IPS-20b (cell line): ENCODE measurements at regions not wholly inside any gene's neighbourhood (a gene's known extent, or its start where the extent isn't known, plus 50 kb on each side); places are given as distances from the start of the nearest gene placed in this dataset.
"Not testable (repeated sequence)": the region's sequence is repeated elsewhere in the genome, so short reads cannot be mapped to it uniquely, and the experiment has no call there.

Experiments used
- H3K27ac ChIP-seq: one replicate; pipeline ENCODE4 v1.5.1; 2013; ENCODE audit warnings: low read length
- H3K27me3 ChIP-seq: 2 replicates; pipeline ENCODE4 v1.6.1; 2013; ENCODE audit warnings: mild to moderate bottlenecking, low read length, inconsistent platforms; ENCODE audit not compliant: insufficient read depth
- H3K36me3 ChIP-seq: 2 replicates; pipeline ENCODE4 v1.6.1; 2013; ENCODE audit warnings: low read depth, mild to moderate bottlenecking, inconsistent platforms, low read length, moderate library complexity; ENCODE audit not compliant: insufficient read depth
- H3K4me1 ChIP-seq: 2 replicates; pipeline ENCODE4 v1.6.1; 2013; ENCODE audit warnings: mild to moderate bottlenecking, control low read depth, inconsistent platforms, low read length, moderate library complexity; ENCODE audit not compliant: insufficient read depth
- H3K4me3 ChIP-seq: 2 replicates; pipeline ENCODE4 v1.5.1; 2013; ENCODE audit warnings: mild to moderate bottlenecking, low read length, inconsistent platforms
- H3K9ac ChIP-seq: 2 replicates; pipeline ENCODE4 v1.6.1; 2013; ENCODE audit warnings: low read depth, mild to moderate bottlenecking, inconsistent platforms, low read length, moderate library complexity
- H3K9me3 ChIP-seq: 2 replicates; pipeline ENCODE4 v1.6.1; 2013; ENCODE audit warnings: mild to moderate bottlenecking, low read depth, low read length, inconsistent platforms; ENCODE audit not compliant: insufficient read depth

DNA sequence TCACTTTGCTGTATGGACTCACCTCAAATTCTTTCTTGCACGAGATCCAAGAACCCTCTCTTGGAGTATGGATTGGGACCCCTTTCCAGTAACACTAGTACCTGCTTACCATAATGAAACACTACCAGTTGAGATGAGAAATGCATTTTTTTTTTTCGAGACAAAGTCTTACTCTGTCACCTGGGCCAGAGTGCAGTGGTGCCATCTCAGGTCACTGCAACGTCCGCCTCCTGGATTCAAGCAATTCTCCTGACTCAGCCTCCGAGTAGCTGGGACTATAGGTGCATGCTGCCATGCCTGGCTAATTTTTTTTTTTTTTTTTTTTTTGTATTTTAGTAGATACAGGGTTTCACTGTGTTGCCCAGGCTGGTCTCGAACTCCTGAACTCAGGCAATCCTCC, 167.0 kb downstream of the THBS2 start:
- peaks cover 29% of the 10 kb centered on the region for H3K9me3 ChIP-seq
- not testable (repeated sequence) for H3K27me3 ChIP-seq, H3K36me3 ChIP-seq, H3K4me3 ChIP-seq, H3K27ac ChIP-seq, H3K4me1 ChIP-seq, H3K9ac ChIP-seq

- no peak overlapping the region for H3K9ac ChIP-seq
- peaks cover 23% of the 10 kb centered on the region for H3K9me3 ChIP-seq
- H3K4me3 ChIP-seq = no peak overlapping the region
- no peaks in the 10 kb centered on the region for H3K36me3 ChIP-seq
- H3K4me1 ChIP-seq = peaks cover 3% of the 10 kb centered on the region; the same call in 1 of the 2 replicates
- H3K27me3 ChIP-seq = no peaks in the 10 kb centered on the region
- H3K27ac ChIP-seq = no peak overlapping the region
Observed at GRCh38 chr6:169086020-169086419, 167.6 kb downstream of the THBS2 start.

DNA sequence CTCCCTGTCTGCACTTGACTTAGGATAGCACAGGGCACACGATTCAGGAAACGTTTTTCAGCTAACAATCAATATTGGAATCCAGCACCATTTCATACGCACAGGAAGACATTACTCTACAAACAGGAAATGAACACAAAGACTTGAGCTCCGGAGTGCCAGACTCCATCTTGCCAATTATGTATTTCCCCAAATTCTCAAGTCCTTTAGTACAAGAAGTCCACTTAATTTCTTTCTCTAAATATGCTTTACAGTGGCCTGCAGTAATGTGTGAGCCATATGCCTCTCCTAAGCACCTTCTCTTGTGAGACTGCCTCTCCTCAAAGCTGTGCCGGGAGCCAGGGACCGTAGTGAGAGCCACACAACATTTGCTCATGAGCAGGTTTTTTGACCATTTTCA, 168.2 kb downstream of the THBS2 start:
- Histone ChIP-seq H3K36me3 (no peaks in the 10 kb centered on the region), H3K27me3 (no peaks in the 10 kb centered on the region), H3K9me3 (peaks cover 17% of the 10 kb centered on the region), H3K4me1 (peaks cover 3% of the 10 kb centered on the region; the same call in 1 of the 2 replicates), H3K27ac (no peak overlapping the region), H3K9ac (no peak overlapping the region), H3K4me3 (no peak overlapping the region)

DNA sequence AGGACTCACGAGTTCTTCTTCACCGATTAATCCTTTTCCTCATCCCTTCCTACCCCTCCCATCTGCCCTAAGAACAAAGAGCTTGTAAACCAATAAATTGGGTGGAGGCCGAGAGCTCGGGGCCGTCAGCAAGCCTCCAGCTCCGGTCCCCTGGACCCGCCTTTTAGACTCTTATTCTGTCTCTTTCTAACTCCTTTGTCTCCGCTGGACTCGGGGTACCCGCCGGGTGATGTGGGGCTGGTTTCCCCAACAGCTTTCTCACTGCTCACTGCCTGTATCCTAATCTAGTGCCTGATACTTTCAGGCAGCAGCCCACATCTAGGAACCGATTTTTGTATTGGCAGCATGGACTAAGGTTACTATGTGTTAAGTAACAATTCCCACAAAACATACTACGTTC, 169.1 kb downstream of the THBS2 start:
- H3K27ac ChIP-seq, H3K4me1 ChIP-seq, H3K36me3 ChIP-seq: not testable (repeated sequence)

GRCh38 chr6:169084067-169084466, 169.6 kb downstream of the THBS2 start:
- Histone ChIP-seq H3K9ac (no peak overlapping the region), H3K9me3 (peaks cover 5% of the 10 kb centered on the region), H3K4me3 (no peak overlapping the region), H3K27me3 (no peaks in the 10 kb centered on the region), H3K36me3 (no peaks in the 10 kb centered on the region), H3K4me1 (peaks cover 3% of the 10 kb centered on the region; the same call in 1 of the 2 replicates), H3K27ac (no peak overlapping the region)

More for the DNA sequence above, 169.1 kb downstream of the THBS2 start:
- H3K9ac ChIP-seq, H3K27me3 ChIP-seq, H3K4me3 ChIP-seq, H3K9me3 ChIP-seq: not testable (repeated sequence)

DNA sequence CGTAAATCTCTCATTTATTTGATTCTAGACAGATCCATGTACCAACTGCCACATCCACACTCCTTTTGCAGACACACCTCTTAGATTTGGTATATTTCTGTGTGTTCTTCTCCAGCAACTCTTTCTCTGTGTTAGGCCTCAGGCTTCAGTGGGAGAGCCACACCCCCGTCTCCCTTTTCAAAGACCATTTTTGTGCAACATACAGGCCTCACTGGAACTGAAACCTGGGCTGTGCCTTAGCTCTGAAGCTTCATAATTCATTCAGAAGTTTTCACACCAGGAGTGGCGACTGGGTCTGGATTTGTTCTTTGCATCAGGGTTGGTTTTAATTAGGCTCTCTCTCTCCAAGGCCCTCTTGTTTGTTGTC, 170.2 kb downstream of the THBS2 start:
- Histone ChIP-seq H3K27me3 (no peaks in the 10 kb centered on the region), H3K4me3 (no peak overlapping the region), H3K9me3 (no peaks in the 10 kb centered on the region; the same call in 1 of the 2 replicates), H3K4me1 (peaks cover 3% of the 10 kb centered on the region; the same call in 1 of the 2 replicates), H3K9ac (no peak overlapping the region), H3K36me3 (no peaks in the 10 kb centered on the region), H3K27ac (no peak overlapping the region)

DNA sequence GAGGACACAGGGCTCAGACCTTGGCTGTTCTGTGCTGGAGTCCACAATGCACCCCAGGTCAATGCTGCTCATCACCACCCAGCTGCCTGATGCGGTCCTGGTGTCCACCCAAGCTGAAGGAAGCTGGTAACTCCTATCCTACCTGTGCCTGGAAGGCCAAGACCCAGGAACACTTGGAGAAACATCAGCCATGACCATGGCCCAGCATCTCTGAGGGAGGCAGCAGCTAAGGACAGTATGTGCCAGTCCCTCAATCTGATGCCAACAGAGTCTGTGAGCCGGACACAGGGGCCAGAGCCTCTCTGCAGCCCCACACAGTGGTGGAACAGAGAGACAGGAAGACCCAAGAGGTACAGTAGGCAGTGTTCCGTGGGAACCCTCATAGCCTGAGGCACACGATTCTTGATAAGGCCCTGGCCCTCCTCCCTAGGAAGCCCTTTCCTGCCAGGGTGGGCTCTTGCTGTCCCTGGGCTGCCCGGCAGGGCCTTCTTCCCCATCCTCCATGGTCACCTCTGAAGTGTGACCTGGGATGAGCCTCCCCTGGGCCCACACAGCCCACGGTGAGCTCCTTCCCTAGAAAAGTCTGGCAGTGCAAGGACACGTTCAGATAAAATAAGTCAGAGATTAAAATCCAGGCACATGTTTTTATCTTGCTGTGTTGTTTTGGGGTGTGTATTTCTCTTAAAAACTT, 170.7 kb downstream of the THBS2 start:
- Histone ChIP-seq H3K27ac (no peak overlapping the region), H3K36me3 (no peaks in the 10 kb centered on the region), H3K27me3 (no peaks in the 10 kb centered on the region), H3K9me3 (no peaks in the 10 kb centered on the region; the same call in 1 of the 2 replicates), H3K4me3 (no peak overlapping the region), H3K9ac (no peak overlapping the region), H3K4me1 (peaks cover 3% of the 10 kb centered on the region; the same call in 1 of the 2 replicates)

DNA sequence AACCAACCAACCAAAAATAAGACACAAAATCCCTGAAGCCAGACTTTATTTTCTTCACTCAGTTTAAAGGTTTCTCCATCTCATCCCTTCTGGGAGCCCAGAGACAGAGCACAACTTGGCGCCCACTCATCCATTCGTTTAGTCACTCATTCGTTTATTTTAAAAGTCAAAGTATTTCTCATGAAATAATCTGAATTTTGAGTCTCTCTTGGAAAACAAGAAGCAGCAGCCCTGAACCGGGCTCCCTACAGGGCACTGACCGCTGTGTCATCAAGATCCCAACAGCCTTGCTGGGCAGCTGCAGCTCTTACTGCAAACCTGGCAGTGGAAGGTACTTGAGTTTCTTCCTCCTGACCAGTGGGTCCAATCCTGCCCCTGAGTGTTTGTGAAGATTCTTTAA, 171.6 kb downstream of the THBS2 start:
- no peak overlapping the region for H3K4me3 ChIP-seq
- no peak overlapping the region for H3K9ac ChIP-seq
- no peak overlapping the region for H3K27ac ChIP-seq
- no peaks in the 10 kb centered on the region for H3K27me3 ChIP-seq
- H3K9me3 ChIP-seq = no peaks in the 10 kb centered on the region; the same call in 1 of the 2 replicates
- H3K4me1 ChIP-seq = no peaks in the 10 kb centered on the region
- H3K36me3 ChIP-seq = no peaks in the 10 kb centered on the region

GRCh38 chr6:169081248-169081647, 172.4 kb downstream of the THBS2 start:
- H3K4me3 ChIP-seq = no peak overlapping the region
- no peaks in the 10 kb centered on the region for H3K27me3 ChIP-seq
- H3K4me1 ChIP-seq = no peaks in the 10 kb centered on the region

DNA sequence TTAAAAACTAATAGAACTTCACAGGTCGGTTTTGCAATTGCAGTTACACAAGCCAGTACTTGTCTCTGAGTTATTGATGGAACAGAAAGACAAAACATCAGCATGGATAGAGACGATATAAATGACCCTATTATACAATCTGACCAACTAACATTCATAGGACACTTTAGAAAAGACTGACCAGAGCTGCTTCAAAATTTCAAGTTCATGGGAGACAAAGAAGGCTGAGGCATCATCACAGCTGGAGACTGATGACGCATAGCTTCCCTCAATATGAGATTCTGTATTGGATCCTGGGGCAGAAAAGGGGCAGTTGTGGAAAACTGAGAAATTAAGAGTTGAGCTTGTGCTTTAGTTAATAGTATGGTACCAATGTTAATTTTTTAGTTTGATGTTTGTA, 174.0 kb downstream of the THBS2 start:
- no peaks in the 10 kb centered on the region for H3K27me3 ChIP-seq
- no peak overlapping the region for H3K9ac ChIP-seq
- no peak overlapping the region for H3K4me3 ChIP-seq
- no peak overlapping the region for H3K27ac ChIP-seq
- no peaks in the 10 kb centered on the region; the same call in 1 of the 2 replicates for H3K9me3 ChIP-seq
- no peaks in the 10 kb centered on the region for H3K36me3 ChIP-seq
- H3K4me1 ChIP-seq = no peaks in the 10 kb centered on the region

More at GRCh38 chr6:169081248-169081647, 172.4 kb downstream of the THBS2 start:
- no peak overlapping the region for H3K27ac ChIP-seq
- H3K9me3 ChIP-seq = no peaks in the 10 kb centered on the region; the same call in 1 of the 2 replicates
- no peaks in the 10 kb centered on the region for H3K36me3 ChIP-seq
- no peak overlapping the region for H3K9ac ChIP-seq

DNA sequence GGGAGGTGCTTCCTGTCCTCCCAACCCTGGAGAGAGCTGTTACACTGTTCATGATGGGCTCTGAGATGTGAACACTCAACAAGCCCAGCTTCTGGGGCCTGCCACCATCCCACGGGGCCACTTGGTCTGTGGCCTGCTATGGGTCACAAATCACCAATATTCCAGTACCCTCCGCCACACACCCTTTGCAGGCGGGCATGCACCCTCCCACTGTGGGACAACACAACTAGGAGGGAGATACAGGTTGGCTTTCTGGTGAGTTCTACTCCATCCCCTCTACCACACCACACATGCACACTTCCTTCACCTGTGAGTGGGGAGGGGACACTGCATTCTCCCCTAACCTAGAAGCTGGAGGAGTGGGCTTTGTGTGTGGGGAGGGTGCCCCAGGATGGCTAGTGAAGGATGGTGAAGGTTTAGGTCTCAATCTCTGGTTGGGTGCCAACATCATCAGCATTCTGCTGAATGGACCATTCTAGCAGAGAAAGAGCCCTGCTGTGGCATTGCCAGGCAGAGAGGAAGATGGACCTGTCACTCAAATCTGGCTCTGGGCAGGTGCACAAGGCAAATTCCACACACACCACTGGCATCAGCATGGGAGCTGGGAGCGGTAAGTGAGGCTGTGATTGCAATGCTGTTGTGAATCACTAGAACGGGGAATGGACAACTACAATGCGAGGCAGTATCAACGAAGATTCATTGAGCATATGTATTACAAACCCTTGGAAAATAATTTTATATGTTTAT, 175.1 kb downstream of the THBS2 start:
- Histone ChIP-seq H3K36me3 (no peaks in the 10 kb centered on the region), H3K4me1 (no peaks in the 10 kb centered on the region), H3K4me3 (no peak overlapping the region), H3K9ac (no peak overlapping the region), H3K9me3 (no peaks in the 10 kb centered on the region; the same call in 1 of the 2 replicates), H3K27ac (no peak overlapping the region), H3K27me3 (no peaks in the 10 kb centered on the region)
